Renal pelvis (tissue), 1 donor: ENCODE measurements at regions not wholly inside any gene's neighbourhood (a gene's known extent, or its start where the extent isn't known, plus 50 kb on each side); places are given as distances from the start of the nearest gene placed in this dataset.
"Not testable (repeated sequence)": the region's sequence is repeated elsewhere in the genome, so short reads cannot be mapped to it uniquely, and the experiment has no call there.

ENCODE experiments used
- DNase-seq: peaks from one replicate; pipeline ENCODE4 v3.0.0-alpha.2; 2013

DNA sequence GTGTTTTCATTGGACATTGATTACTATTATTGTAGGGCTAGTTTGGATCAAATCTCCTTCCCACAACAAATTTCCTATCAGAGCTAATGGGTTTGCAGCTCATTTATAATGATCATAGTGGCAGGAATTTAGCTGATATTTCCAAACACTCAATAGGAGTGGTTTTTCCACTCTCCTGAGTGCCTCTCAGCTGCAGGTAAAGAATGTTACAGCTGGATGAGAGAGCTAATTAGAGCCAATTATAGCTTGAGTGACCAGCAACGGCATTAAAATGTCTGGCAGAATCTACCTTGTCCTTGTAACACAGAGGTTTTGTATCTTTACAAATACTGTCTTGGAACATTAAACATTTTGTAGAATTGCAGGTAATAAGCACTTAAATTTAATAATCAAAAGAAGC is 602.8 kb upstream of the EPHA5 start:
- DNase-seq: no peak

DNA sequence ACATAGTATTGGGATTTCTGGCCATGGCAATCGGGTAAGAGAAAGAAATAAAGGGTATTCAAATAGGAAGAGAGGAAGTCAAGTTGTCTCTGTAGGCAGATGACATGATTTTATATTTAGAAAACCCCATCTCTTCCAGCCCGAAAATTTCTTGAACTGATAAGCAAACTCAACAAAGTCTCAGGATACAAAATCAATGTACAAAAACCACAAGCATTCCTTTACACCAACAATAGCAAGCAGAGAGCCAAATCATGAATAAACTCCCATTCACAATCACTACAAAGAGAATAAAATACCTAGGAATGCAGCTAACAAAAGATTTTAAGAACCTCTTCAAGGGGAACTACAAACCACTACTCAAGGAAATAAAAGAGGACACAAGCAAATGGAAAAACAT is 600.1 kb upstream of the EPHA5 start:
- not testable (repeated sequence) for DNase-seq

DNA sequence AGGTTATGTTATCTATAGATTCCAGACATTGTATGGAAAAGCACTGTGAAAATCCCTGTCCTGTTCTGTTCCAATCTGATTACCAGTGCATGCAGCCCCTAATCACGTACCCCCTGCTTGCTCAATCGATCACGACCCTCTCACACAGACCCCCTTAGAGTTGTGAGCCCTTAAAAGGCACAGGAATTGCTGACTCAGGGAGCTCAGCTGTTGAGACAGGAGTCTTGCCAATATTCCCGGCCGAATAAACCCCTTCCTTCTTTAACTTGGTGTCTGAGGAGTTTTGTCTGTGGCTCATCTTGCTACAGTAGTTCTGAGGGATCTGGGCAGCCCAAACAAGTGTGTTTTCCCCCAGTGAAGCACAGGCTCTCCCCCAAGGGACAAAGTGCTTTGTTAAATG is 596.3 kb upstream of the EPHA5 start:
- DNase-seq: not testable (repeated sequence)

DNA sequence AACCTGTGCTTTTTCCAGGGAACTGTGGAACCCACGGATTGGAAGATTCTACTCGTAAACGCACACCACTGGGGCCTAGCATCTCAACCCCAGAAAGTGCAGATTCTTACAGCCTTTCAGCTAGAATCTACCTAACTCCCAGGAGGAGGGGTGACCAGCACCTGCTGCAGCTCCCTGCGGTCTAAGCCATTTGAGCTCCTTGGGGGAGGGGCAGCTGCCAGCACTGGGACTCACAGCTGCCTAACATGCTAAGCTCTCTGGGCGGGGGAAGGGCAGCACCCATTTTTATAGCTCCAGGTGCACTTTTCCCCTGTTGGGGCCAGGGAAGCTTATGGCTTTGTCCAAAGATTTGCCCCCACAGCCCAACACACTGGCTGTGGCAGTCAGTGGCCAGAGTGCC is 595.7 kb upstream of the EPHA5 start:
- DNase-seq: no peak

DNA sequence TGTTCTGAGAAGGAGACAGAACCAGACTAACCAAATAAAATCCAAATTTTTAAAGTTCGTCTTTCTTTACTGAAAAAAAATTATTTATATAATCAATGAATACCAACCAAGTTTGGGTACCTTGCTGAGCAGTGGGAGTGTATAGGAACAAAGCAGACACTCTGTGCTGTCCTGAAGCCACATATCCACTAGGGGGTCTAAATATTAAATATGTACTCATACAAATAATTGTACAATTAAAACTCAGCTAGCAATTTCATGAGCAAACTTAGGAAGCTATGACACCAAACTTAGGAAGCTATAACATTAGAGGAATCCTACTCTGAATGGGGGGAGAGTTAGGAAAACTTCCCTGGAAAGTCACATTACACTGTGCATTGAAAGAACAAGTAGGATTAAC is 582.0 kb upstream of the EPHA5 start:
- no peak for DNase-seq

DNA sequence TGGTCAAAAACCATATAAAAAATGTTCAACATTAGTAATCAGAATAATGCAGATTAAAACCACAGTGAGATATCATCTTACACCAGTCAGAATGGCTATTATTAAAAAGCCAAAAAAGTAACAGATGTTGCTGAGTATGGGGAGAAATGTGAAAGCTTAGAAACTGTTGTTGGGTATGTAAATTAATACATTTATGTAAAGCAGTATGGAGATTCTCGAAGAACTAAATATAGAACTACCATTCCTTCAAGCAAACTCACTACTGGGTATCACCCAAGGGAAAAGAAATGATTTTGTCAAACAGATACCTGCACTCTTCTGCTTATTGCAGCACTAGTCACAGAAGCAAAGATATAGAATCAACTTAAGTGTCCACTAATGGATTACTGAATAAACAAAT is 576.4 kb upstream of the EPHA5 start:
- DNase-seq: no peak

DNA sequence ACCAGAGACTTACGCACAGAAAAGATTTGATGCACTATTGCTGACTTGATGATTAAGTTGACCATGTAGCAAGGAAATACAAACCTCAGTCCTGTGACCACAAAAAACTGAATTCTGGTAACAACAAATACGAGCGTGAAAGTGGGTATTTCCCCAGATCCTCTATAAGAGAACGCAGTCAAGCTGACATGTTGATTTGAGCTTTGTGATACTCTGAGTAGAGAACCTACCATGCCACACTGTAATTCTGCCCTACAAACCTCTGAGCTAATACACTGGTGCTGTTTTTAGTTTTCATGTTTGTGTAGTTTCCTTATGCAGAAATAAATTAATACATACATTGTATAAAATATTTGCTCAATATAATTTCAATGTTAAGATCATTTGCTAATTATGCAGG is 565.6 kb upstream of the EPHA5 start:
- no peak for DNase-seq

DNA sequence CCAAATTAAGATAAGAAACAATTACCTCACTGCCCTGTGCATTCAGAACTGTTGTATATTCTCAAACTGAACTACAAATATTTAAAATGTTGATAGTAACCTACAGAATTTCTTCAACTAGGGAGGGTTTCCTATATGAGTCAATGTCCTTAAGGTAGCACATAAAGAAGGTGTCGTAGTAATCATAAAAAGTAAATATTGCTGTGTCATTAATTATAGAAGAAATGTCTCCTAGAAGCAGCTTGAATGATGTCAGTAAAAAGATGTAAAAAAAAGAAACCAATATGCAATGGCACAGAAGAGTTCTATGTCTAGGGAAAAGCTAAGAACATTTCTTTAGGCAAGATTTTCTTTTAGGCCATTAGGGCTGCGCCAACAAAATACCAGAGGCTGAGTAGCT is 559.6 kb upstream of the EPHA5 start:
- no peak for DNase-seq

DNA sequence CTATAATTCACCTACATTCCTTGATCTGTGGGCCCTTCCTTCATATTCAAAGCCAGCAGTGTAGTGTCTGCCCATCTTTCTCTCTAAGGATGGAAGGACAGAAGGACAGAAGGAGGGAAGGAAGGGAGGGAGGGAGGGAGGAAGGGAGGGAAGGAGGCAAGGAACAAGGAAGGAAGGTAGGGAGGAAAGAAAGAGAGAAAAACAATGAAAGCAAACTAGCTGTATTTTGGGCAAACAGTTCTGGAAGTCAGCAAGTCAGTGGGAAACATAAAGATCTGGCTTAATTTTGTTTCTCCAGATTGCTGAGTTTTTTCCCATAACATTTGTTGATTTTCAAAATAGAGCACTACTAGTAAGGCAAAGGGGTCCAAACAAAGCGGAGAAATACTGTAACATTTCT is 555.2 kb upstream of the EPHA5 start:
- DNase-seq: no peak

DNA sequence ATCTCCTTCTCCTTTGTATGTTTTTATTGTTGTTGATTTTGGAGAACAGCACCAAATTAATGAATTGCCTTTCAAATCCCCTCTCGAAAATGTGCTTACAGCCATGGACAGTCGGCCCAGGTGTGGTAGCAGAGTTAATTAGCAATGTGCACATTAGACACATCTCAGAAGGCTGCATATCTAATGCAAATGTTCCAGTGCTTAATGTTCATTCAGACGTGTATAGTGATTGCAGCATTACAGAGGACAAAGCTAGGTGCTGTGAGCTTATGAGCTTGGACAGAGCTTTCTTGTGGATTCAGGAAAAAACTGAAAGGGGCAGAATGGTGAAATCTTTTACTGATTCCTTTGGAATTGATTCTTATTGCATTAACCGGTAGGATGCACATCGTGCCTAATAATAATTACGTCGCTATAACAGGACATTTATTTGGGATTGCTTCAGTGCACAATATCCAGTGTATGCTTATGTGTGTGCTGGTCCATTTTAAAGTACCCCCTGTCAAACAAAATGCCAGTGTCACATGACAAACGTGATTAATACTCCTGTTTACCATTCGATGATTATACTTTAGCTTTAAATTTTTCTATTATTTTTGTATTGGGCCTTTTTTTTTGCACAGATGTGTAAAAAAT is 552.9 kb upstream of the EPHA5 start:
- no peak for DNase-seq

DNA sequence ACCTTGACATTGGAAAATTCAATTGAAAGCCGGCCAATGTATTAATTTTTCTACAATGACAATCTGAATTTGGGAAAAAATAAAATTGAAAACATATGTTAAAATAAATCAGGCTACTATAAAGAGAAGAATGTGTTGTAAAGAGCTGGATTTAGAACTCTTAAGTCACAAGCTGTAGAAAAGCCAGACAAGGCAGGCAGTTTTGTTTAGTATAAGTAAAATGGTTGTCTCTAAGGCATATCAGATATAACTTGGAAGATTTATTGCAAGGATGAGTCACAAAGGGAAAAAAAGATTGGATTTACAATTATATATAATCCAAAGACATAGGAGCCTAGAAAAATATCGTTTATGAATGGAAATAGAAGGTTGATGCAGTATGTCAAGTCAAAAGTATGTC is 549.1 kb upstream of the EPHA5 start:
- no peak for DNase-seq

DNA sequence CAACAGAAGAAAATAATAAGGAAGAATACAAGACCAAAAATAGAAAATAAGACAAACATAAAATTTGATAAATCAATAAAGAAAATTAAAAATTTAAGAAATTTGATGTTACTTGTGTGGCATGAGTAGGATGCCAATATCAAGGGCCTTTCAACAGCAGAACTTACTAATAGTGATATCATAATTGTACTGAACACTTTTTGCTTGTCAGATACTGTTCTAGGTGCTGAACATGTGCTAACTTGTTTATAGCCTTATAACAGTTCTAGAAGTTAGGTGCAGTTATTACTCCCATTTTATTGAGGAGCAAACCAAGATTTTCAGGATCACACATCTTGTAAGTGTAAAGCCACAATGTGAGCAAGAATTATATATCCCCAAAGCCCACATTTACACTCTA is 546.0 kb upstream of the EPHA5 start:
- no peak for DNase-seq

DNA sequence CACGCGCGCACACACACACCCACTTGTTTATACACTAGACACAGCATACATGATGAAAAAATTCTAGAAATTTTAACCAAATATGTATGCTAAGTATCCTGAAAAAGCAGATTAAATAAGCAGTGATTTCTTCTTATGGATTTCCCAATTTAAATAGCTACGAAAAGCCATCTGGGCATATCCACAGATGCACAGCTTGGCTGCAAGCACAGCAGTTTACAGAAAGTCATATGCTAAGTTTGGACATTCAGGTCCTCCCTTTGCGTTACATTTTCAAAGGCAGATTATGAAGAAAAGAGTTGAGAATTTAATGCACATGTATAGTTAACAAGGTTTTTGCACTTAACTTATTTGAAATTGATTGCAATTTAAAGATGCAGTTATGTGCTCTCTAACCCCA is 542.2 kb upstream of the EPHA5 start:
- no peak for DNase-seq

DNA sequence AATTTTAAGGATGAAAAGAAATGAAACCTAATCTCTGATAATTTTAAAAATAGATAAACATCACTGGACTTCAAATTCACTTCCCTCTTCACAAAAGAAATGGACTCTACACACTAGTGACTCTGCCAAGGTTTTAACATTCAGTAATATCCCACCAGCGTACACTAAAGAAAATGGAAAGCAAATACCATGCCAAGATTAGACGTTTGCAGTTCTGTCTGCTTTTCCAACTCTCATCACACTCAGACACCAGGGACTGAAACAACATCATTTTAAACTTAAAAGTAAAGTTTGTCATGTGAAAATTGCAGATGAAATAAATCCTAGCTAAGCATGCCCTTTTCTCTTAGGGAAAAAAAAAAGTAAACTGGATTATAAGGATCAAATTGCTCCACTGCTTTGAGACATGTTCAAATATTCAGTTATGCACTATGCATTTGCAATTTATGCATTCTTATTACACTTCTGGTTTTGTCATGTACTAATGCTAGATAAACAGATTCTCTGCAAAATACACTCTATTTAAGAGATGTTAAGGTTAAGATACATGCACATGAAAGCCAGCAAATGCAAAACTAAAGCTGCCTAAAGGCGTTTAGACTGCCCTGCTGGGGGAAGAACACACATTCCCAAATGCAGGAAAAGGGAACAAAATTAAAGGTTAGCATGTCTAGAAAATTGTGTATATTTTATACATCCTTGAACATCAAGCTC is 534.4 kb upstream of the EPHA5 start:
- no peak for DNase-seq

DNA sequence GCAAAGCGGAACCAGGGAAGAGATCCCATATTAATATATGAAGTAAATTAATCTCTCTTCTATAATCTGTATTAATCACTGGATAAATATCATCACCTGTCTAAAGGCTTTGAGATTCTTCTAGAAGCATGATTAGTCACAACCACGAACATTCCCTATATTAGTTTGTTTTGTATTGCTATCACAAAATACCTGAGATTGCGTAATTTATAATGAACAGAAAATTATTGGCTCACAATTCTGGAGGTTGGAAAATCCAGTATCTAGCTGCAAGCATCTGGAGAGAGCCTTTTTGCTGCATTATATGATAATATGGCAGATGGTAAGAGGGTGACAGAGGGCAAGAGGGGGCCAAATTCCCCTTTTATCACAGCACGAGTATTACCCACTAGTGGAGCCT is 532.6 kb upstream of the EPHA5 start:
- DNase-seq: no peak

DNA sequence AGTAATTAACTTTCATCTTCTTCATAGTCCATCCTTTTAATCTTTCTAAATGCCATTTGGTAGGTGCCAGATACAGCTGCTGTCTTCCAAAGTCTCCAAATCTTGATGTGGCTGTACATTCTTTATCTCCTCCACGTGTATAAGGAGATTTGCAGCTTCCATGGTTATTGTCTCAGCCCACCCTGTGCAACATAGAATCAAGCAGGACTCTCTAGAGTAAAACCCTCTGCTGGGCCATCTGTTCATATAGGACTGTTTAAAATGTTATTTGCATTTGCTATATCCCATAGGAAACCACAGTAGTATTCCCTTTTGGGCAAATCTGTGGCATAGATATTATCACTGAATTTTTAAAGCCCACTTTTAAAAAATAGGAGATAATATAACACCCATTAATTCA is 527.2 kb upstream of the EPHA5 start:
- DNase-seq: no peak

DNA sequence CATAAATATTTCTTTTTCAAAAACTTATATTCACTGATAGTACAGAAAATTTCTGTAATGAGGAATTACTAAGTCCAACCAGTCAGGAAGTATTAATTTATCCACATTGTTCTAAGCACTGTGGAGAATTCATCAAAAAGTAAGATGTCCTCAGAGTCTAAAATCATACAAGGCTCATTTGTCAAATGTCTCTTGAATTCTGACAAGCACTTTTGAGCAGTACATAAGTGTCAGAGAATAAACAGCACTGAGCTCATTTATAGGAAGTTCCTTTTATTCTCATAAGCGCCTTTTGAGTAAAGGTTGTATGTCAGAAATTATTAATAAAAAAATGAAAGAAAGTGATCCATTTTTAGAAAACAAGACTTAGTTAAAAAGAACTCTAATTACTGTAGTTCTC is 523.2 kb upstream of the EPHA5 start:
- no peak for DNase-seq

DNA sequence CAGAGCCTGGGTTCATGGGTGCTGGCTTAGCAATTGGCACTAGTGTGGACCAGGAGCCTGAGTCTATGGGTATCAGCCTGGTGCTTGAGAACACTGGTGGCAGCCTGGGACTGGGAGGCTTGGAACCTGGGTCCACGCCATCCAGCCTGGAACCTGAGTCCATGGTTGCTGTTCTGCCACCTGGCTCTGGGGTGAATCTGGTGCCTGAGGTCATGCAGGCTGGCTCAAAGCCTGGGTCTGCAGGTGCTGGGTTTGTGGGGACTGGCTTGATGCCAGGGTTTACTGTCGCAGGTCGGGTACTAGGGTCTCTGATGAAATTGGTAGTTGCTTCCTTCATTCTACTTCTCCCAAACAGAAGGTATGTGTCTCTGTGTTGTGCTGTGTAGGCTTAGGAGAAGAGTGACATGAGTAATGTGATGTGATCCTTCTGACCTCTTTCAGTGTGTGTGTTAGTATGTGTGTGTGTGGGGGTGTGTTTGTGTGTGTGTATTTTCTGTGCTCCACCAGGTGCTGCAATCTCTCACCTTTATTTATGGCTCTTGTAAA is 517.0 kb upstream of the EPHA5 start:
- DNase-seq: no peak

DNA sequence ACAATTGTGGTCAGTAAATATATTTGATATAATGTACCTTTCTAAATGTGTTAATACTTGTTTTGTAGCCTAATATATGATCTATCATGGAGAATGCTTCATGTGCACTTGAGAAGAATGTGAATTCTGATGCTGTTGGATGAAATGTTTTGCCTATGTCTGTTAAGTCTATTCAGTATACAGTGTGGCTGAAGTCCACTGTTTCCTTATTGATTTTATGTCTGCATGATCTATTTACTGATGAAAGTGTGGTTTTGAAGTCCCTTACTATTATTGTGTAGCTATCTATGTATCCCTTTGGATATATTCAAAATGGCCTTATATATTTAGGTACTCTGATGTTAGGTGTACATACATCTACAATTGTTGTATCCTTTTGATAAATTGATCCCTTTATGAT is 515.8 kb upstream of the EPHA5 start:
- DNase-seq: no peak

DNA sequence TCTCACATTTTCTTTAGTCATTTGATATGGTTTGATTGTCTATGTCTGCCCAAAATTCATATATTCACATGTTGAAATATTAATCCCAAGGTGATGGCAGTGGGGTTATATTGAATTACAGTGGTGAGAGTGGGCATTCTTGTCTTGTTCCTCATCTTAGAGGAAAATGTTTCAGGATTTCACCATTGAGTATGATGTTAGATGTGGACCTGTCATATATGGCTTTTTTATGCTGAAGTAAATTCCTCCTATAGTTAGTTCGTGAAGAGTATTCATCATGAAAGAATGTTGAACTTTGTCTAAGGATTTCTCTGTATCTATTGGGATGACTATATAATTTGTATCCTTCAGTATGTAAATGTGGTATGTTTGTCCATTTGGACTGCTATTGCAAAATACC is 512.3 kb upstream of the EPHA5 start:
- DNase-seq: no peak

DNA sequence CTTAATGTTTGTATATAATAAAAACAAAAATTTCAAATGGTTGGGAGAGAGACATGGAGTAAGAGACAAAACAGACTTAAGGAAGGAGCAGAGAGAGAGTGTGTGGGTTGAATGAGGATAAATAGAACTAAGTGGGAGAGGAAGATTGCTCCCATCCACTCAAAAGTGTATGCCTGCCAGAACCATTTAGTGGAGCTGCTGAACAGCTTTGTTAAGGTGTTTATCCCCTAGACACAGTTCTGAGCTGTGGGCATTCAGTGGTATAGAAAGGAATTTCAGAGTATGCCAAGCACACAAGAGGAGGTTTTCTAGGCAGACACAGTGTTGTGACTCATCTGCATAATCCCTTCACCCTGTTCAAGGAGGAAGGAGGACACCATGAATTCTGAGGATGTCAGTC is 508.6 kb upstream of the EPHA5 start:
- no peak for DNase-seq

DNA sequence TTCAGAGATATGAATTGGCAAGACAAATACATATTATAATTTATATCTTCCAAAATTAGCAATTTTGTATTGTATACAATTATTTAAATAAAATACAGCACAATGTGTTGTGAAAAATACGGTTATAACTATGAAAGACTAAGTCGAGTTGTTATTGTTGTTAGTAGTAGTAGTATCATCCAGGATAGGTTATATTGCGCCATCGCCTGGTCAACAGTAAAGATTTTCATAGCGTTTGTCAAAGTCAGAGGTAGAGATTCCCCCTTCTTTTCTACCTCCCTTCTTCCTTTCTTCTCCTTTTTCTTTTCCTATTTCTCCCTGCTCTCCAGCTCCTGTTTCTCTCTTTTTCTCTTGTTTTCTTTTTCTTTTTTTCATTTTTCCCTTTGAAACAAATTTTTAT is 499.1 kb upstream of the EPHA5 start:
- no peak for DNase-seq

DNA sequence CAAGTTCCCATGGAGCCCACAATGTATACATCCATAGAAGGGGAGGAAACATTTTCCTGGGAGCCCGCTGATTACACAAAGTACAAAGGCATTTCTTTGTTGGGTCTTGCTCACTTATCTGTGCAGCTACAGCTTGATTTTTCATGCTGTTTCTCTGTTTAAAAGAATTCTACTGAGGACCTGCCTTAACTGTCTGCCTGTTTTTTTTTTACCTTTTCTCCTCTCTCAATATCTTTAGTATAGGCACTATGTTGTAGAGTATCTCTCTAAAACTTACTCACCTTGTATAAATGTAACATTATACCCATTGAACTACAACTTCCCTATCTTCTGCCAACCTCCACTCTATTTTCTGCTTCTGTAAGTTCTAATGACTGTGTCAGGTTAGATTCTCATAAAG is 494.6 kb upstream of the EPHA5 start:
- DNase-seq: no peak

DNA sequence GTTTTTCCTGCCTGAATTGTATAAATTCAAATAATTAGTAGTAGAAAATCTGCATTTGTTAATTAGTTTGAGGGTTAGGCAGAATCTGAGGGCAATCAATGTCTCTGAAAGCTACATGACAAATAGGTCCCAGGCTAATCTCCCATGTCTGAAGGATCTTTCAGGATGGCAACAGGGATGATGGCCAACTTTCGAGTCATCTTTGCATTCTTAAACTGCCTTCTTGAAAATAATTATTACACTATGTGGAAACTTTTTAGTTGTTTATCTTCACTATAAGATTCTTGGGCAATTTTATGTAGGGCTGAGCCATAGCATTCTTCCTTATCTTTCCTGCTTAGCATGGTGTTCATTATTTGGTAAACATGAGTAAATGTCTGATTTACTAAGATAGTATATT is 490.3 kb upstream of the EPHA5 start:
- no peak for DNase-seq
